Astrocyte (in vitro differentiated cells and primary cell): ENCODE measurements at regions not wholly inside any gene's neighbourhood (a gene's known extent, or its start where the extent isn't known, plus 50 kb on each side); places are given as distances from the start of the nearest gene placed in this dataset.

Source experiments
- DNase-seq: peaks from one replicate; pipeline ENCODE4 v3.0.0-alpha.2; 2010; ENCODE audit warnings: low read depth
- FAIRE-seq: peaks from 2 replicates; lab custom pipeline; 2011; peaks lifted over from hg19 to GRCh38; lab: Jason Lieb, UNC
- H2AFZ ChIP-seq: 2 replicates; pipeline ENCODE4 v1.6.0; 2012; ENCODE audit warnings: low read depth, low read length, inconsistent platforms
- H3K27ac ChIP-seq: 2 replicates; pipeline ENCODE4 v1.5.1; 2011; ENCODE audit warnings: low read depth, low read length, inconsistent platforms
- H3K27me3 ChIP-seq: 2 replicates; pipeline ENCODE4 v1.6.0; 2011; ENCODE audit warnings: low read length, inconsistent platforms; ENCODE audit not compliant: insufficient read depth
- H3K36me3 ChIP-seq: 2 replicates; pipeline ENCODE4 v1.5.1; 2011; ENCODE audit warnings: low read length, inconsistent platforms; ENCODE audit not compliant: insufficient read depth
- H3K4me1 ChIP-seq: 2 replicates; pipeline ENCODE4 v1.5.1; 2011; ENCODE audit warnings: low read length, inconsistent platforms; ENCODE audit not compliant: insufficient read depth
- H3K4me2 ChIP-seq: 2 replicates; pipeline ENCODE4 v1.6.0; 2012; ENCODE audit warnings: low read length, inconsistent platforms
- H3K4me3 ChIP-seq: 2 replicates; pipeline ENCODE4 v1.5.1; 2011; ENCODE audit warnings: low read depth, mild to moderate bottlenecking, low read length, inconsistent platforms; ENCODE audit not compliant: insufficient read depth
- H3K79me2 ChIP-seq: 2 replicates; pipeline ENCODE4 v1.6.0; 2012; ENCODE audit warnings: mild to moderate bottlenecking, low read length, inconsistent platforms; ENCODE audit not compliant: insufficient read depth
- H3K9ac ChIP-seq: 2 replicates; pipeline ENCODE4 v1.6.0; 2012; ENCODE audit warnings: mild to moderate bottlenecking, low read length, inconsistent platforms
- H3K9me3 ChIP-seq: 2 replicates; pipeline ENCODE4 v1.5.1; 2012; ENCODE audit warnings: low read depth, mild to moderate bottlenecking, low read length, inconsistent platforms; ENCODE audit not compliant: insufficient read depth
- H4K20me1 ChIP-seq: 2 replicates; pipeline ENCODE4 v1.6.0; 2012; ENCODE audit warnings: low read length, inconsistent platforms; ENCODE audit not compliant: insufficient read depth
- H3K27ac Mint-ChIP-seq: one replicate; pipeline ENCODE4 v1.8.0; 2021; ENCODE audit warnings: mild to moderate bottlenecking, mixed read lengths; ENCODE audit not compliant: unreplicated experiment
- H3K27me3 Mint-ChIP-seq: one replicate; pipeline ENCODE4 v1.8.0; 2021; ENCODE audit warnings: low read depth, mixed read lengths; ENCODE audit not compliant: unreplicated experiment
- H3K36me3 Mint-ChIP-seq: one replicate; pipeline ENCODE4 v1.8.0; 2021; ENCODE audit warnings: low read depth, mixed read lengths; ENCODE audit not compliant: unreplicated experiment
- H3K4me1 Mint-ChIP-seq: one replicate; pipeline ENCODE4 v1.8.0; 2021; ENCODE audit warnings: low read depth, mixed read lengths; ENCODE audit not compliant: unreplicated experiment
- H3K4me3 Mint-ChIP-seq: one replicate; pipeline ENCODE4 v1.8.0; 2021; ENCODE audit warnings: mild to moderate bottlenecking, moderate library complexity, mixed read lengths; ENCODE audit not compliant: unreplicated experiment
- H3K9me3 Mint-ChIP-seq: one replicate; pipeline ENCODE4 v1.8.0; 2021; ENCODE audit warnings: mild to moderate bottlenecking, mixed read lengths; ENCODE audit not compliant: unreplicated experiment
- EZH2 ChIP-seq: IDR thresholded peaks from 2 replicates; pipeline ENCODE4 v1.6.1; 2012; ENCODE audit warnings: mild to moderate bottlenecking, low read length, inconsistent platforms; ENCODE audit not compliant: insufficient read depth
- TF ChIP-seq, protein P1 (sequence below): IDR thresholded peaks from 2 replicates; pipeline ENCODE4 v1.5.1; 2011; ENCODE audit warnings: low read depth, mild to moderate bottlenecking, inconsistent platforms, low read length, moderate library complexity; ENCODE audit not compliant: insufficient read depth

- Histone ChIP-seq H3K27ac (no peak overlapping the region), H3K4me1 (no peaks in the 10 kb centered on the region)
- peaks cover 3% of the 10 kb centered on the region for H3K4me1 Mint-ChIP-seq
Measured at GRCh38 chr1:38098101-38098847, 51.7 kb upstream of the POU3F1 start.

DNA sequence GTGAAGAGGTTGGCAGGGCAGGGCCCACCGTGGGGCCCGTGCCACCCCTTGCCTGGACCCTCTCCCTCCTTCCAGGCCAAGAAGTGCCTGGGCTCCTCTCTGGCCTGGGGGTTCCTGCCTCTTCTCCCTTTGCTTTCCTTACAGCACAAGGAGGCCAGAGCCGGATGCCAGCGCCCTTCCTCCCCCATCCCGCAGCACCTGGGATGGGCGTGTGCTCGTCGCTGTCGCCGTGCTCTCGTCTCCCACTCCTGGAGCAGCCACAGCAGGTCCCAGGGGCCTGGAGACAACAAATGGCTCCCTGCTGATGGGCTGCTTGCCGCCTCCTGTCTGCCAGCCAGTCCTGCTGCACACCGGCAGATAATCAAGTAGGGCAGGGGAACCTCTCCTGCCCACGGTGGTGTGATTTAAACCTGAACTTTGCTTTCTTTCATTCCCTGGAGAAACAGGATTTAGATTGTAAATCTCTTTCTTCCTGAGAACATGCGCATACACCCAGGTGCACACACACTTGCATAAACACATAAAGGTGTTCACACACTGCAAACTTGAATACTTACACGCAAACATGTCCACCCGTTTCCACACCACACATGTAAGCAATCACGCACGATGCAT lies 50.8 kb upstream of the POU3F1 start:
- no peak overlapping the region for H2AFZ ChIP-seq
- H3K9me3 ChIP-seq: no peaks in the 10 kb centered on the region
- H3K4me3 ChIP-seq: no peak overlapping the region
- no peaks in the 10 kb centered on the region for H3K79me2 ChIP-seq
- no peaks in the 10 kb centered on the region for H3K36me3 Mint-ChIP-seq
- H3K27me3 ChIP-seq: peaks cover 5% of the 10 kb centered on the region
- no peak overlapping the region for H3K4me2 ChIP-seq
- no peaks in the 10 kb centered on the region for H3K4me1 ChIP-seq
- peaks cover 3% of the 10 kb centered on the region for H3K4me1 Mint-ChIP-seq
- TF ChIP-seq, protein P1, sequence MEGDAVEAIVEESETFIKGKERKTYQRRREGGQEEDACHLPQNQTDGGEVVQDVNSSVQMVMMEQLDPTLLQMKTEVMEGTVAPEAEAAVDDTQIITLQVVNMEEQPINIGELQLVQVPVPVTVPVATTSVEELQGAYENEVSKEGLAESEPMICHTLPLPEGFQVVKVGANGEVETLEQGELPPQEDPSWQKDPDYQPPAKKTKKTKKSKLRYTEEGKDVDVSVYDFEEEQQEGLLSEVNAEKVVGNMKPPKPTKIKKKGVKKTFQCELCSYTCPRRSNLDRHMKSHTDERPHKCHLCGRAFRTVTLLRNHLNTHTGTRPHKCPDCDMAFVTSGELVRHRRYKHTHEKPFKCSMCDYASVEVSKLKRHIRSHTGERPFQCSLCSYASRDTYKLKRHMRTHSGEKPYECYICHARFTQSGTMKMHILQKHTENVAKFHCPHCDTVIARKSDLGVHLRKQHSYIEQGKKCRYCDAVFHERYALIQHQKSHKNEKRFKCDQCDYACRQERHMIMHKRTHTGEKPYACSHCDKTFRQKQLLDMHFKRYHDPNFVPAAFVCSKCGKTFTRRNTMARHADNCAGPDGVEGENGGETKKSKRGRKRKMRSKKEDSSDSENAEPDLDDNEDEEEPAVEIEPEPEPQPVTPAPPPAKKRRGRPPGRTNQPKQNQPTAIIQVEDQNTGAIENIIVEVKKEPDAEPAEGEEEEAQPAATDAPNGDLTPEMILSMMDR: no peak
- no peak for TF ChIP-seq EZH2
- no peaks in the 10 kb centered on the region for H3K9me3 Mint-ChIP-seq
- H3K27me3 Mint-ChIP-seq: peaks cover 19% of the 10 kb centered on the region
- H4K20me1 ChIP-seq: no peaks in the 10 kb centered on the region
- FAIRE-seq (no peak), DNase-seq (no peak)
- H3K27ac Mint-ChIP-seq: no peak overlapping the region
- H3K9ac ChIP-seq: no peak overlapping the region
- H3K36me3 ChIP-seq: no peaks in the 10 kb centered on the region
- H3K27ac ChIP-seq: no peak overlapping the region
- no peak overlapping the region for H3K4me3 Mint-ChIP-seq

More at GRCh38 chr1:38098101-38098847, 51.7 kb upstream of the POU3F1 start:
- Histone ChIP-seq H3K36me3 (no peaks in the 10 kb centered on the region), H3K9me3 (no peaks in the 10 kb centered on the region), H2AFZ (no peak overlapping the region), H3K4me3 (no peak overlapping the region), H3K27me3 (peaks cover 8% of the 10 kb centered on the region), H4K20me1 (no peaks in the 10 kb centered on the region), H3K4me2 (no peak overlapping the region), H3K9ac (no peak overlapping the region), H3K79me2 (no peaks in the 10 kb centered on the region)
- Mint-ChIP-seq H3K4me3 (no peak overlapping the region), H3K27ac (no peak overlapping the region), H3K36me3 (no peaks in the 10 kb centered on the region), H3K27me3 (peaks cover 19% of the 10 kb centered on the region), H3K9me3 (no peaks in the 10 kb centered on the region)
- DNase-seq (no peak), FAIRE-seq (no peak)
- TF ChIP-seq EZH2: no peak
- TF ChIP-seq, protein P1: no peak
